HEK293 (cell line): ENCODE measurements at regions not wholly inside any gene's neighbourhood (a gene's known extent, or its start where the extent isn't known, plus 50 kb on each side); places are given as distances from the start of the nearest gene placed in this dataset.

Experiments
- CTCF ChIA-PET: fragments of 350-600 bp; formaldehyde crosslinking; extraction: SDS; loops from one replicate; lab custom pipeline; 2021; ENCODE audit warnings: antibody characterized with exemption; lab: Yijun Ruan, JAX
- POLR2A ChIA-PET: fragments of 300-600 bp; formaldehyde crosslinking; extraction: SDS; loops from one replicate; lab custom pipeline; 2020; ENCODE audit warnings: antibody characterized with exemption, inconsistent platforms; lab: Yijun Ruan, JAX
- H3K27ac ChIP-seq: fragments of 200-500 bp; sonication (Bioruptor generic); 2 replicates; pipeline ENCODE4 v1.5.1; 2014; ENCODE audit warnings: low read depth, low read length, control low read depth, inconsistent platforms; ENCODE audit errors: extremely low read depth
- H3K36me3 ChIP-seq, 2 experiments: fragments of 200-500 bp in 1 of 2; sonication (Bioruptor generic) in 1 of 2; 1 replicate in 1 of 2; 2 replicates in 1 of 2; pipeline ENCODE4 v1.5.1; 2014 to 2017; ENCODE audit warnings: inconsistent platforms in 2 of 2, low read length in 2 of 2; ENCODE audit not compliant: control insufficient read depth in 2 of 2, insufficient read depth in 1 of 2
- H3K4me1 ChIP-seq: fragments of 200-500 bp; sonication (Bioruptor generic); 2 replicates; pipeline ENCODE4 v1.5.1; 2014; ENCODE audit warnings: mild to moderate bottlenecking, low read length, inconsistent platforms; ENCODE audit not compliant: control insufficient read depth, insufficient read depth
- H3K4me3 ChIP-seq: 2 replicates; pipeline ENCODE4 v1.5.1; 2011; ENCODE audit warnings: low read depth, mild to moderate bottlenecking, control low read depth, low read length, moderate library complexity
- H3K9me3 ChIP-seq: fragments of 200-500 bp; sonication (Bioruptor generic); 2 replicates; pipeline ENCODE4 v1.5.1; 2014; ENCODE audit warnings: low read depth, low read length, inconsistent platforms; ENCODE audit not compliant: control insufficient read depth, insufficient read depth
- IKZF3 ChIP-seq: fragments of 450-650 bp; IDR thresholded peaks from 2 replicates; pipeline ENCODE4 v1.5.0; 2018; ENCODE audit warnings: missing biosample characterization, mild to moderate bottlenecking, missing genetic modification characterization, moderate library complexity
- SCRT2 ChIP-seq: fragments of 450-650 bp; formaldehyde crosslinking; IDR thresholded peaks from 2 replicates; pipeline ENCODE4 v1.5.1; 2016; ENCODE audit warnings: missing biosample characterization, missing genetic modification characterization
- SP2 ChIP-seq: fragments of 450-650 bp; formaldehyde crosslinking; IDR thresholded peaks from 2 replicates; pipeline ENCODE4 v1.5.1; 2016; ENCODE audit warnings: missing biosample characterization, missing genetic modification characterization
- ZBTB1 ChIP-seq: fragments of 450-650 bp; formaldehyde crosslinking; IDR thresholded peaks from 2 replicates; pipeline ENCODE4 v1.5.1; 2016; ENCODE audit warnings: missing biosample characterization, missing genetic modification characterization
- ZNF184 ChIP-seq: fragments of 450-650 bp; IDR thresholded peaks from 2 replicates; pipeline ENCODE4 v1.5.1; 2018; ENCODE audit warnings: missing biosample characterization, mild to moderate bottlenecking, missing genetic modification characterization
- ZNF302 ChIP-seq: fragments of 450-650 bp; formaldehyde crosslinking; IDR thresholded peaks from 2 replicates; pipeline ENCODE4 v1.5.1; 2016; ENCODE audit warnings: missing biosample characterization, missing genetic modification characterization, low read depth
- ZNF311 ChIP-seq: fragments of 450-650 bp; formaldehyde crosslinking; IDR thresholded peaks from 2 replicates; pipeline ENCODE4 v1.5.1; 2017; ENCODE audit warnings: missing biosample characterization, missing genetic modification characterization, borderline replicate concordance
- ZNF324 ChIP-seq: fragments of 450-650 bp; formaldehyde crosslinking; IDR thresholded peaks from 2 replicates; pipeline ENCODE4 v1.5.1; 2016; ENCODE audit warnings: missing biosample characterization, missing genetic modification characterization
- ZNF596 ChIP-seq: fragments of 450-650 bp; IDR thresholded peaks from 2 replicates; pipeline ENCODE4 v1.5.0; 2018; ENCODE audit warnings: missing biosample characterization, mild to moderate bottlenecking, missing genetic modification characterization, moderate library complexity
- ZNF621 ChIP-seq: fragments of 450-650 bp; formaldehyde crosslinking; IDR thresholded peaks from 2 replicates; pipeline ENCODE4 v1.5.1; 2017; ENCODE audit warnings: missing biosample characterization, missing genetic modification characterization
- ZNF677 ChIP-seq: fragments of 450-650 bp; IDR thresholded peaks from 2 replicates; pipeline ENCODE4 v1.5.0; 2018; ENCODE audit warnings: missing biosample characterization, mild to moderate bottlenecking, missing genetic modification characterization, moderate library complexity
- ZNF830 ChIP-seq: fragments of 450-650 bp; IDR thresholded peaks from 2 replicates; pipeline ENCODE4 v1.5.0; 2018; ENCODE audit warnings: missing biosample characterization, missing genetic modification characterization, low read depth, mild to moderate bottlenecking, moderate library complexity
- TF ChIP-seq, protein P1 (sequence below): fragments of 450-650 bp; formaldehyde crosslinking; IDR thresholded peaks from 2 replicates; pipeline ENCODE4 v1.5.1; 2016; ENCODE audit warnings: missing biosample characterization, missing genetic modification characterization
- TF ChIP-seq, protein P2 (sequence below): fragments of 450-650 bp; formaldehyde crosslinking; IDR thresholded peaks from 2 replicates; pipeline ENCODE4 v1.5.1; 2016; ENCODE audit warnings: missing biosample characterization, missing genetic modification characterization
- TF ChIP-seq, protein P3 (sequence below): fragments of 450-650 bp; formaldehyde crosslinking; IDR thresholded peaks from 2 replicates; pipeline ENCODE4 v1.5.1; 2016; ENCODE audit warnings: missing biosample characterization, missing genetic modification characterization
- TF ChIP-seq, protein P4 (sequence below): fragments of 450-650 bp; formaldehyde crosslinking; conservative IDR thresholded peaks from 2 replicates; pipeline ENCODE4 v1.5.1; 2016; ENCODE audit warnings: low read depth, missing biosample characterization, missing genetic modification characterization
- TF ChIP-seq, protein P5 (sequence below): fragments of 450-650 bp; formaldehyde crosslinking; IDR thresholded peaks from 2 replicates; pipeline ENCODE4 v1.5.1; 2016; ENCODE audit warnings: missing biosample characterization, missing genetic modification characterization

DNA sequence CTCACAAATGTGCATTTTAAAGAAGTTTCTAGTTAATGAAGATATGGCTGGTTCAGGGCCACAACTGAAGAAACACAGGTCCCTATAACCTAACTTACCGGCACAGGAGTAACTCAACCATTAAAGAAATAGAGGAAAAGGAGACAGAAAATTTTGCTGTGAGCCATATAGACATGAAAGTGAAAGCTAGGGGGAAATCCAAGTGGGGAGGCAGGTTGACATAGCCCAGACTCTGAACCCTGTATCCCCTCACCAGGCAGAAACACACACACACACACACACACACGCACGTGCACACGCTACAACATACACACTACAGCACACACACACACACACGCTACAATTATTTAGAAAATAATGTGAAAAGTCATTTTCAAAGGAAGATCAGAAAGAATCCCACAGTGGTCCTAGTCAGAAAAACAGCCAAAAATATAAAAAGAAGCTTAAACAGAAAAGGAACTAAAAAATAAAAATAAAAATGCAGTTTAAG is 856.4 kb upstream of the CDH6 start:
- TF ChIP-seq, protein P1, sequence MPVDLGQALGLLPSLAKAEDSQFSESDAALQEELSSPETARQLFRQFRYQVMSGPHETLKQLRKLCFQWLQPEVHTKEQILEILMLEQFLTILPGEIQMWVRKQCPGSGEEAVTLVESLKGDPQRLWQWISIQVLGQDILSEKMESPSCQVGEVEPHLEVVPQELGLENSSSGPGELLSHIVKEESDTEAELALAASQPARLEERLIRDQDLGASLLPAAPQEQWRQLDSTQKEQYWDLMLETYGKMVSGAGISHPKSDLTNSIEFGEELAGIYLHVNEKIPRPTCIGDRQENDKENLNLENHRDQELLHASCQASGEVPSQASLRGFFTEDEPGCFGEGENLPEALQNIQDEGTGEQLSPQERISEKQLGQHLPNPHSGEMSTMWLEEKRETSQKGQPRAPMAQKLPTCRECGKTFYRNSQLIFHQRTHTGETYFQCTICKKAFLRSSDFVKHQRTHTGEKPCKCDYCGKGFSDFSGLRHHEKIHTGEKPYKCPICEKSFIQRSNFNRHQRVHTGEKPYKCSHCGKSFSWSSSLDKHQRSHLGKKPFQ (tag by site-specific recombination) = no peak
- TF ChIP-seq, protein P2, sequence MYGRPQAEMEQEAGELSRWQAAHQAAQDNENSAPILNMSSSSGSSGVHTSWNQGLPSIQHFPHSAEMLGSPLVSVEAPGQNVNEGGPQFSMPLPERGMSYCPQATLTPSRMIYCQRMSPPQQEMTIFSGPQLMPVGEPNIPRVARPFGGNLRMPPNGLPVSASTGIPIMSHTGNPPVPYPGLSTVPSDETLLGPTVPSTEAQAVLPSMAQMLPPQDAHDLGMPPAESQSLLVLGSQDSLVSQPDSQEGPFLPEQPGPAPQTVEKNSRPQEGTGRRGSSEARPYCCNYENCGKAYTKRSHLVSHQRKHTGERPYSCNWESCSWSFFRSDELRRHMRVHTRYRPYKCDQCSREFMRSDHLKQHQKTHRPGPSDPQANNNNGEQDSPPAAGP = no peak
- TF ChIP-seq ZNF324 (tag by site-specific recombination) (no peak), SCRT2 (tag by site-specific recombination) (no peak)
- no peaks in the 10 kb centered on the region for H3K9me3 ChIP-seq
- CTCF ChIA-PET = no interaction called here
- POLR2A ChIA-PET = no interaction called here
- H3K27ac ChIP-seq = no peak overlapping the region
- H3K4me1 ChIP-seq = no peaks in the 10 kb centered on the region
- no peak overlapping the region for H3K4me3 ChIP-seq
- H3K36me3 ChIP-seq = no peaks in the 10 kb centered on the region

DNA sequence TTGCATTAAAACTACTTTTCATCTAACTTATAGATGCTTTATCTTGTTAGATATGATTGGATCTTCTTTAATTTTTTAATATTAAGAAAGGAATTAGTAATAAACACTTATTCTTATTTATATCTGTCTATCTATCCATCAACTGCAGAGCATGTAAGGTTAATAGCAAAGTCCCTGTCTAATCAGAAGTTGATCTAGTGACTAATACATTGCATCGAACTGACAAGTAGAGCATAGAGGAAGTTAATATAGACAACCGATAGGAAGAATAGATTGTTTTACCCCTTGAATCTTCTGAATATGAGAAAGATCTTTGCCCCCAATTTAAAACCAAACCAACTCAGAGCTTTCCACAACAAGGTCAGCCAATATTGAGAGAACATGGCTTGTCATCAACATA is 862.0 kb upstream of the CDH6 start:
- no peak overlapping the region for H3K27ac ChIP-seq
- TF ChIP-seq ZNF621 (tag by site-specific recombination) = no peak
- TF ChIP-seq ZNF830 = no peak
- no peak for TF ChIP-seq ZNF677 (tag by site-specific recombination)
- TF ChIP-seq, protein P3, sequence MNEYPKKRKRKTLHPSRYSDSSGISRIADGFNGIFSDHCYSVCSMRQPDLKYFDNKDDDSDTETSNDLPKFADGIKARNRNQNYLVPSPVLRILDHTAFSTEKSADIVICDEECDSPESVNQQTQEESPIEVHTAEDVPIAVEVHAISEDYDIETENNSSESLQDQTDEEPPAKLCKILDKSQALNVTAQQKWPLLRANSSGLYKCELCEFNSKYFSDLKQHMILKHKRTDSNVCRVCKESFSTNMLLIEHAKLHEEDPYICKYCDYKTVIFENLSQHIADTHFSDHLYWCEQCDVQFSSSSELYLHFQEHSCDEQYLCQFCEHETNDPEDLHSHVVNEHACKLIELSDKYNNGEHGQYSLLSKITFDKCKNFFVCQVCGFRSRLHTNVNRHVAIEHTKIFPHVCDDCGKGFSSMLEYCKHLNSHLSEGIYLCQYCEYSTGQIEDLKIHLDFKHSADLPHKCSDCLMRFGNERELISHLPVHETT (tag by site-specific recombination) = no peak
- TF ChIP-seq, protein P4, sequence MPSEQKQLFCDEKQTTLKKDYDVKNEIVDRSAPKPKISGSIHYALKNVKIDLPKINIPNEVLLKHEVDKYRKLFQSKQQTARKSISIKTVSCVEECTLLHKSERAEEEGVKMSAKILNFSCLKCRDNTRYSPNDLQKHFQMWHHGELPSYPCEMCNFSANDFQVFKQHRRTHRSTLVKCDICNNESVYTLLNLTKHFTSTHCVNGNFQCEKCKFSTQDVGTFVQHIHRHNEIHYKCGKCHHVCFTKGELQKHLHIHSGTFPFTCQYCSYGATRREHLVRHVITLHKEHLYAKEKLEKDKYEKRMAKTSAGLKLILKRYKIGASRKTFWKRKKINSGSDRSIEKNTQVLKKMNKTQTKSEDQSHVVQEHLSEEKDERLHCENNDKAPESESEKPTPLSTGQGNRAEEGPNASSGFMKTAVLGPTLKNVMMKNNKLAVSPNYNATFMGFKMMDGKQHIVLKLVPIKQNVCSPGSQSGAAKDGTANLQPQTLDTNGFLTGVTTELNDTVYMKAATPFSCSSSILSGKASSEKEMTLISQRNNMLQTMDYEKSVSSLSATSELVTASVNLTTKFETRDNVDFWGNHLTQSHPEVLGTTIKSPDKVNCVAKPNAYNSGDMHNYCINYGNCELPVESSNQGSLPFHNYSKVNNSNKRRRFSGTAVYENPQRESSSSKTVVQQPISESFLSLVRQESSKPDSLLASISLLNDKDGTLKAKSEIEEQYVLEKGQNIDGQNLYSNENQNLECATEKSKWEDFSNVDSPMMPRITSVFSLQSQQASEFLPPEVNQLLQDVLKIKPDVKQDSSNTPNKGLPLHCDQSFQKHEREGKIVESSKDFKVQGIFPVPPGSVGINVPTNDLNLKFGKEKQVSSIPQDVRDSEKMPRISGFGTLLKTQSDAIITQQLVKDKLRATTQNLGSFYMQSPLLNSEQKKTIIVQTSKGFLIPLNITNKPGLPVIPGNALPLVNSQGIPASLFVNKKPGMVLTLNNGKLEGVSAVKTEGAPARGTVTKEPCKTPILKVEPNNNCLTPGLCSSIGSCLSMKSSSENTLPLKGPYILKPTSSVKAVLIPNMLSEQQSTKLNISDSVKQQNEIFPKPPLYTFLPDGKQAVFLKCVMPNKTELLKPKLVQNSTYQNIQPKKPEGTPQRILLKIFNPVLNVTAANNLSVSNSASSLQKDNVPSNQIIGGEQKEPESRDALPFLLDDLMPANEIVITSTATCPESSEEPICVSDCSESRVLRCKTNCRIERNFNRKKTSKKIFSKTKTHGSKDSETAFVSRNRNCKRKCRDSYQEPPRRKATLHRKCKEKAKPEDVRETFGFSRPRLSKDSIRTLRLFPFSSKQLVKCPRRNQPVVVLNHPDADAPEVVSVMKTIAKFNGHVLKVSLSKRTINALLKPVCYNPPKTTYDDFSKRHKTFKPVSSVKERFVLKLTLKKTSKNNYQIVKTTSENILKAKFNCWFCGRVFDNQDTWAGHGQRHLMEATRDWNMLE (tag by site-specific recombination) = no peak
- TF ChIP-seq ZBTB1 = no peak
- TF ChIP-seq SP2 (tag by site-specific recombination) = no peak
- TF ChIP-seq IKZF3 (tag by site-specific recombination) = no peak
- TF ChIP-seq ZNF596 (tag by site-specific recombination) = no peak
- no peak for TF ChIP-seq ZNF184 (tag by site-specific recombination)
- TF ChIP-seq ZNF311 (tag by site-specific recombination) = no peak
- TF ChIP-seq, protein P5, sequence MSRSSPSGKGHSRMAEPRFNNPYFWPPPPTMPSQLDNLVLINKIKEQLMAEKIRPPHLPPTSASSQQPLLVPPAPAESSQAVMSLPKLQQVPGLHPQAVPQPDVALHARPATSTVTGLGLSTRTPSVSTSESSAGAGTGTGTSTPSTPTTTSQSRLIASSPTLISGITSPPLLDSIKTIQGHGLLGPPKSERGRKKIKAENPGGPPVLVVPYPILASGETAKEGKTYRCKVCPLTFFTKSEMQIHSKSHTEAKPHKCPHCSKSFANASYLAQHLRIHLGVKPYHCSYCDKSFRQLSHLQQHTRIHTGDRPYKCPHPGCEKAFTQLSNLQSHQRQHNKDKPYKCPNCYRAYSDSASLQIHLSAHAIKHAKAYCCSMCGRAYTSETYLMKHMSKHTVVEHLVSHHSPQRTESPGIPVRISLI (tag by site-specific recombination) = no peak
- TF ChIP-seq ZNF302 (tag by site-specific recombination) = no peak
- ChIA-PET CTCF (no interaction called here), POLR2A (no interaction called here)
- no peaks in the 10 kb centered on the region for H3K36me3 ChIP-seq
- H3K9me3 ChIP-seq = no peaks in the 10 kb centered on the region
- no peaks in the 10 kb centered on the region for H3K4me1 ChIP-seq
- H3K4me3 ChIP-seq = no peak overlapping the region
